ENCODE measurements at regions not wholly inside any gene's neighbourhood (a gene's known extent, or its start where the extent isn't known, plus 50 kb on each side); places are given as distances from the start of the nearest gene placed in this dataset.
"Not testable (repeated sequence)": the region's sequence is repeated elsewhere in the genome, so short reads cannot be mapped to it uniquely, and the experiment has no call there.

DNA sequence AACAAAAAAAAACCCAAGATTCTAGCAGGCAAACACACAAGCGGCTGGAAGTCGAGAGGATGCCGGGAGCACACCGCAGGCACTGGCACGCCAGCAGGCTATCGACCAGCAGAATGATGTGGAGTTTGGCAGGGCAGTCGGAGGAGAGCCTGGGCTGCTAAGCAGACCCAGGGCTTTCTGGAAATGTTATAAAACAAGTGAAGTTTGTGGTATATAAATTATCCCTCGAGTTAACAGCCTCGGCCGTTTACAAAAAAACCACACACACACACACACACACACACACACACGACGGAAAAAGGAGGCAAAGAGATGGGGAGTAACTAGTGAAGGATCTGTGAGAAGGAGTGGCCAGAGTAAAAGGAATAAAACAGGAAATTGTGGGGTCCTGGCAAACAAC, 87.2 kb upstream of the IVNS1ABP start:
- no peak for DNase-seq (ENCODE audit: low read depth in 2 of 2)

DNA sequence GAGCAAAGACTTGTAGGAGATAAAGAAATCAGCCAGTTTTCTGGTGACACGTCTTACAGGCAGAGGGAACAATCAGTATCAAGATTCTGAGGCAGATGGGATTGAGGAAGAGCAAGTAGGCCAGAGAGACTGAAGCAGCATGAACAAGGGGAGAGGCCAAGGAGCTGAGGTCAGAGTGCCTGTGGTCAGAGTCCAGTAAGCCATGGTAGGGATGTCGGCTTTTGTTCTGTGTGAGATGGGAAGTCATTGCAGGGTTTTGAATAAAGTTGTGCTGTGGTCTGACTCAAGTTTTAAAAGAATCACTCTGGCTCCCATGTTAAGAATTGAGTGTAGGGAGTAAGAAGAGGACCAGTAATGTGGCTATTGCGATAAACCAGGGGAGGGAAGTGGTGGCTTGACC, 85.9 kb upstream of the IVNS1ABP start:
- no peak for DNase-seq (ENCODE audit: low read depth in 2 of 2)

DNA sequence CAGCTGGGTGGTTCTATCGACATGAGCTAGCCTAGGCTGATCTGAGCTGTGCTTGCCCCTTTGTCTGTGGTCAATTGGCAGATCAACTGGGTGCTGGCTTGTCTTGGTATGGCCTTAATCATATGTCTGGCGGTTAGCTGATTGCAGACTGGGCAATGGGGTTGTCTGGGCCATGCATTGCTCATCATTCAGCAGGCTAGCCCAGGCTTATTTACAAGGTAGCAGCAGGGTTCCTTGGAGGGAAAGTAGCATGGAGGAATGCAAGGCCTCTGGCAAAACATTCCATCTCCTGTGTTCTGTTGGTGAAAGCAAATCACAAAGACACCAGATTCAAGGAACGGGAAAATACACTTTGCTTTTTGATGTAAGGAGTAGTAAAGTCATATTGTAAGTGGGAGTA, 84.0 kb upstream of the IVNS1ABP start:
- no peak for DNase-seq (ENCODE audit: low read depth in 2 of 2)

DNA sequence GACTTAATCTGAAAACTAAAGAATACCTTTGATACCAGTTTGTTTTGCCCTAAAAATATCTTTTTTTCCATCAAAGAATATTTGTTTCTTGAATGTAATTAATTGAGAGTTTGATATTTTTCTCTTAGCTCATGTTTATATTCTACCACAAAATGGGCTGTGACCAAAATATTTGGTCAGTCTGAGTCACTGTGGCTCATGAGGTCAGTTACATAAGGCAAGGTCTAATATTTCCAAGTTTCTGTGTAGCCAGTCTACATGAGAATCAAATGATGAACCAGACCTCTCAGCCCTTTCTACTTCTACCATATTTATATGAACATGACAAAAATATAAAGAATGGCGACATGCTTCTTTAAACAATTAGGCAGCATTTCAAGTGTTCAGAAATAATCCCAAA, 83.0 kb upstream of the IVNS1ABP start:
- DNase-seq (ENCODE audit: low read depth in 2 of 2): no peak

DNA sequence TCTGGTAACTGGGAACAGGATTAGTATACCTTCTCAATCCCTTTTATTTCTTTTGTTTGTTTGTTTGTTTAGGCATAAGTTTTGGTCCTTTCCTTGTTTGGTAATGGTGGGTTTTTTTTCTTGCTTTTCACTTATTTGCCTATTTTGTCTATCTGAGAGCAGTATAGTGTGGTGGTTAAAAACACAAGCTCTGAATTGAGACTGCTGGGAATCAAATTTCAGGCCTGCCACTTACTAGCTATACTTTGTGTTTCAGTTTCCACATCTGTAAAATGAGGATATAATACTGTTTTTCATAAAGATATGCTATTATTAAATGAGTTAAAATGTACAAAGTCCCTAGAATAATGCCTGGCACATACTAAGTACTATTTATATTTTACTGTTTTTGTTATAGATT, 81.6 kb upstream of the IVNS1ABP start:
- no peak for DNase-seq (ENCODE audit: low read depth in 2 of 2)

DNA sequence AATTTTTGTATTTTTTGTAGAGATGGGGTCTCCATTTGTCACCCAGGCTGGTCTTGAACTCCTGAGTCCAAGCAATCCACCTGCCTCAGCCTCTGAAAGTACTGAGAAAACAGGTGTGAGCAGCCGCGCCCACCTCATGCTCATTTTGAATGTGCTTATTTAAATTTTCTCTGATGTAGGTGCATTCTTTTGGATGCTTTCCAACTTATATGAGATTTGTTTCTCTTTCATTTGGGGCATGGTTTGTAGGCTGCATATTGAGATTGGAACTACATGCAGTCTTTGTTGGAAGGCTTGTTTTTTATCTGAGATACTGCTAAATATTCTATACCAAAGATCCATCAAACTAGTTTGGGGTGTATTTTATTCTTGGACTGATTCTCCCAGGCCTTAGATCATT, 81.0 kb upstream of the IVNS1ABP start:
- no peak for DNase-seq (ENCODE audit: low read depth in 2 of 2)

DNA sequence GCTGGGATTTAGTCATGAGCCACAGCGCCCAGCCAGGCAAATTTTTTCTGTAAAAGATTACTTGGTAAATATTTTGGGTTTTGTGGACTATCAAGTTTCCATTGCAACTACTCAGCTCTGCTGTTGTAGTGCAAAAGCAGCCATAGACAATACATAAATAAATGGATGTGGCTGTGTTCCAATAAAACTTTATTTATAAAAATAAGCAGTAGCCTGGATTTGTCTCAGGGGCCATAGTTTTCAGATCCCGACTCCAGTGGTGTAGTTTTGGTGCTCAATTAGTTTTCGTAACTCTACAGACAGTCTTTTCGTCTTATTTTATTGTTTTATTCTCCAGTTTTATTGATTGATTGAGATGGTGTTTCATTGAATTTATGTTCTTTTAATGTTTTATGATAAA, 80.1 kb upstream of the IVNS1ABP start:
- no peak for DNase-seq (ENCODE audit: low read depth in 2 of 2)

DNA sequence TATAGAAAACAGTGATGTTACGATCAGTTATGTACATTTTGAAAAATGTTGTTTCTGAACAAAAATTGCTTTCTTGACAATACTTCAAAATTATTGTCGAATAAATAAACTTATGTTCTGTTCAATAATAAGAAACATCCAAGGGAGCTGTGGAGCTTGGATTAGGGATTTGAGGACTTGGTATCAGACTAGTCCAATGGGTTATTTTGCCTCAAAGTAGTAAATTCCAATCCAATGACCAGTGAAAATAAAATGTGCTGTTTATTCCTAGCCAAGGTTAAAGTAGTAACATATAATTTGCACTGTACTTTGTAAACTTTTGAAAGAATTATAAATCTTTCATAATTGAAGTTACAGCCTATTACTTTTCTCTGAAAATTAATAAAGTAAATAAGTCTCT, 79.1 kb upstream of the IVNS1ABP start:
- no peak for DNase-seq (ENCODE audit: low read depth in 2 of 2)

DNA sequence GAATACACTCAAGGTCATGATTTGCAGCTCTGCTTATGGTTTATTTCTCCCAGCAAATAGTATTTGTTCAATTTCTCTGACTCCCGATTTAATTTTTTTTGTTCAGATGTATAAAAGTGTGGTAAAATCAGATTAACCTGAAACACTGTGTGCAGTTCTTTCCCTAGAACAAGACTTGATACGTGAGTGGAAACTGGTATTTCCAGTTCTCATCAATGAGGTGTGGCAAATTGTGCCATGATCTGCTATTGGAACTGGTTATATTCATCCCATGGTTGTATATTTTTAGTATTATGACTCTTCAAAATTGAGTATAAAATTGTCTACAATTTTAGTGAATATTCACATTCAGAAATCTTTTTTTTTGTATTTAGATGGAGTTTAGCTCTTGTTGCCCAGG, 76.8 kb upstream of the IVNS1ABP start:
- DNase-seq (ENCODE audit: low read depth in 2 of 2): no peak

DNA sequence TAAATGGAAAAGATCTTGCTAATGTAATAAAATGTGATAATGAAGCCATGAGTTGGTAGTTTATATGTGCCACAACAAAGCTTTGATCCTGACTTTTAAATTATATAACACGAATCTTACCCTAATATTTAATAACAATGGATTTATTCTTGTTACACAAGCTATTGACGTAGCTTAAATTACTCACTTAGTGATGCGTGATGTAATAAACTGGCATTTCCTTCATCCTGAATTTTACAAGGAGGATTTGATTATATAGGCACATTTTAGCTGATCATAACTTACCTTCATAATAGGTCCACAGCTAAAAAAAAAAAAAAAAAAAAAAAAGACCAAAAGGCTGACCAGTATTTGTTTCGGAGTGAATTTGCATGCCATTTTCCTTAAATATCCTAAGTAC, 76.2 kb upstream of the IVNS1ABP start:
- no peak for DNase-seq (ENCODE audit: low read depth in 2 of 2)

DNA sequence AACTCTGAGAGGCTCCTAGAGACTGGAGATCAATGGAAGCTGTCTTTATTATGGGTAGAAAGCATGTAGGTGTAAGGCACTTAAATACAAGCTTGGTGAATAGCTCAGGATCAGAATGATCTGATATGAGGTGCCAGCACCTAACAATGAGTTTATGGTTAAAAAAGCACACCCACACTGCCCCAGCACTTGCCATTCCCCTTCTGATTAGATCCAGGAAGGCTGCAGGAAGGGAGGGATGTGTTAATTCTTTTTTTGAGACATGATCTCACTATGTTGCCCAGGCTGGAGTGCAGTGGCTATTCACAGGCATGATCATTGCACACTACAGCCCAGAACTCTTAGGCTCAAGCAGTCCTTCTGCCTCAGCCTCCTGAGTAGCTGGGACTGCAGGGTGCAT, 71.8 kb upstream of the IVNS1ABP start:
- DNase-seq (ENCODE audit: low read depth in 2 of 2): no peak

DNA sequence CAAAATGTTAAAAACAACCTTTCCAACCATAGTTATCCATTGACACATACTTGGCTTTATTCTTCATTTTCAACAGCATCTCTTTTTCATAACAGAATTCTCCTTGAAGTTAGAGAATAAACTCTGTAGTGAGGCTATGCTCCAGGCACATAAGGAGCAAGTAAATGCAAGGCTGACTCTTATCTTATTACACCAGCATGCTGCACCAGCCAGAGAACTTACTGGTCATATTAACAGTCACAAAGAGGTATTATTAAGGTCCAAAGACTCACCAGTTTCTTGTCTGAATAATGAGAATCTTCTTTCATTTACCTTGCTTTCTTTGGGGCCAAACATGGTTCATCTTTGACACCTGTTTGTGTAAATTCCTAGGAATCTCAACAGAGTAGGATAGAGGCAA, 71.3 kb upstream of the IVNS1ABP start:
- DNase-seq (ENCODE audit: low read depth in 2 of 2): no peak

DNA sequence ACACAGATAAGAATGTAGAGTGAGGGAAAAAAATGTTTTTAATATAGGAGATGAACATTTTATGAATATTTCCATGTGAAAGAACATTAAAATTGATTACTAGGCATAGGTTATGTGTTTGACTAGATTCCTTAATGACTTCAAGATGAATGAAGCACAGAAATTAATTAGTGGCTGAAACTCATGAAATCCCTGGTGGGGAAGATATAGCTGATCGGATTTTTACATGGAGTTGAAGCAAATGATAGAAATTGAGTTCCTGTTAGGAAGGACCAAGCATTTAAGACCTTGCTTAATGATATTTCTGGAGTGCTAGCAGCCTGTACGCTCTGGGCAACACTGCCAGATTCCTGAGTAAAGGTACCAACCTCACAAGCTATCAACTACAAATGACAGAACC, 68.9 kb upstream of the IVNS1ABP start:
- no peak for DNase-seq (ENCODE audit: low read depth in 2 of 2)

DNA sequence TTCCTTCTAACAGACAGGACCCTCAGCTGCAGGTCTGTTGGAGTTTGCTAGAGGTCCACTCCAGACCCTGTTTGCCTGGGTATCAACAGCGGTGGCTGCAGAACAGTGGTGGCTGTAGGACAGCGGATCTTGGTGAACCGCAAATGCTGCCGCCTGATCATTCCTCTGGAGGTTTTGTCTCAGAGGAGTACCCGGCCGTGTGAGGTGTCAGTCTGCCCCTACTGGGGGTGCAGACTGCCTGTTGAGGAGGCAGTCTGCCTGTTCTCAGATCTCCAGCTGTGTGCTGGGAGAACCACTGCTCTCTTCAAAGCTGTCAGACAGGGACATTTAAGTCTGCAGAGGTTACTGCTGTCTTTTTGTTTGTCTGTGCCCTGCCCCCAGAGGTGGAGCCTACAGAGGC, 66.8 kb upstream of the IVNS1ABP start:
- not testable (repeated sequence) for DNase-seq (ENCODE audit: low read depth in 2 of 2)

DNA sequence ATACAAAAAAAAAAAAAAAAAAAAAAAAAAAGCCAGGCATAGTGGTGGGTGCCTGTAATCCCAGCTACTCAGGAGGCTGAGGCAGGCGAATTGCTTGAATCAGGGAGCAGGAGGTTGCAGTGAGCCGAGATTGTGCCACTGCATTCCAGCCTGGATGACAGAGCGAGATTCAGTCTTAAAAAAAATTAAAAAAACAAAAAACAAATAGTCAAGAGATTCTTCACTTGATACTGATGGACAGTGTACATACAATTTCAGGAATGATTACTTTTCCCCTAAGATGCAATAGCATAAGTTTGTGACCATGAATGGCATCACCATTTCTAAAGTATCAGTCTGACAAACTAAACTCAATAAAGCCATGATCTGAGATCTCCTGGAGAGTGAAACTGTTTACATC, 60.8 kb upstream of the IVNS1ABP start:
- no peak for DNase-seq (ENCODE audit: low read depth in 2 of 2)

DNA sequence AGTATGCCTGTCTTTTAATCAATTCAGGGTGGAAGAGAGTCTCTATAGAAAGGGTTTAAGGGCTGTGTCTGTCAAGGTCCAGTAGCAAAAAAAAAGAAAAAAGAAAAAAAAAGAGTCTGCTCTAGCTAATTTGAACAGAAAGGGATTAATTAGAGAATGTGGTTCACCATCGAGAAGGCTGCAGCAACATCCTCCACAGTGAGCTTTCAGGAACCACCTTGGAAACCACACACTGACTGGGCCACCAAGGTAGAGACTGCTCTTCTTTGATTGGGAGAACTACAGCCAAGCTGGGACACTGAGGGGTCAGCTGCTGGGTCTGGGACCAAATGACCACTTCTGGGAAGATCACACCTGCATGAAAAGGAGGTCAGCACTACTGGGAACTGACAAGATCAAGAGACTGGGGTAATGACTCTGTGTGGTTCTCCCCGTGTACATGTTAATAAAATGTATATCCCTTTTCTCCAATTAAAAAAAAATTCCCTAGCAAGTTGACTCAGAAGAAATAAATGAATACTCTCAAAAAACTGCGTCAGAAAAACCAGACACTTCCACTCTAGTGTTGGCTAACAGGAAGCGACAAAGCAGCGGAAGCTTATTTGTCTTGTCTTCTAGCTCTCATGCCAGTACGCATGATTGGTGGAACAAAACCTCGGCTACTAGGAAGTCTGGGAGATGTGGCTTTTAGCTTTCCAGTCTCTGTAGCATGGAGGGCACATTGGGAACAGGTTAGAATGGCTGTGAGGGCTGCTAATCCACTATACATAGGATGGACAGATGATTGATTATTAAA, 60.0 kb upstream of the IVNS1ABP start:
- no peak for DNase-seq (ENCODE audit: low read depth in 2 of 2)

DNA sequence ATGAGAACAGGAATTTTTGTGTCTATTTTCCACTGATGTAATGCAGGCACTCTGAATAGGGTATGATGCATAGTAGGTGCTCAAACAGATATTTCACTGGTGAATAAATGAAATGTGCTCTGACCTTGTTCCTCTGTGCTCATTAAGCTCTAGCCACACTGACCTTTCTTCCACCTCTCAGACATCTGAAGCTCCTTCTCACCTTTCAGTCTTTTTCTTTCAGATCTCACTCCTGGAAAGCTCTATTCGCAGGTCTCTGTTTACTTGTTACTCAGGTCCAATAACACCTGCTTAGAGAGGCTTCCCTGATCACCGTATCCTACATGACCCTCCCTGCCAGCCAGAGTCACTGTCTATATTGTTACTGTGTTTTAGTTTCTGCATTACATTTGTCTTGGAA, 59.2 kb upstream of the IVNS1ABP start:
- DNase-seq (ENCODE audit: low read depth in 2 of 2): no peak

DNA sequence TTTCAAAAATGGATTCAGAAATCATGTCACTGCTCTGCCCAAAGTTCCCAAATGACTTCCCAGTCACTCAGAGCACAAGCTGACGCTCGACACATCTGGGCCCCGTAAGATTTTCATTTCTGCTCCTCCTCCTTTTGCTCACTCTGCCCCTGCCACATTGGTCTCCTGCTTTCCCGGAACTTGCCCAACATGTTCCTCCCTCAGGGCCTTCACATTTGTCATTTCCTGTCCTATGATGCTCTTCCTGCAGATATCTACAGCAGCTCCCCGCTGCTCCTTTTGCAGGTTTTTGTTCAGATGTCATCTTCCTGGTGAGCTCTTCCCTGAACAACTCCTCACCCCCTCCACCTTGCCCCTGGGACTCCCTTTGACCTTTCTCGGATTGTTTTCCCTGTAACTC, 58.5 kb upstream of the IVNS1ABP start:
- no peak for DNase-seq (ENCODE audit: low read depth in 2 of 2)

DNA sequence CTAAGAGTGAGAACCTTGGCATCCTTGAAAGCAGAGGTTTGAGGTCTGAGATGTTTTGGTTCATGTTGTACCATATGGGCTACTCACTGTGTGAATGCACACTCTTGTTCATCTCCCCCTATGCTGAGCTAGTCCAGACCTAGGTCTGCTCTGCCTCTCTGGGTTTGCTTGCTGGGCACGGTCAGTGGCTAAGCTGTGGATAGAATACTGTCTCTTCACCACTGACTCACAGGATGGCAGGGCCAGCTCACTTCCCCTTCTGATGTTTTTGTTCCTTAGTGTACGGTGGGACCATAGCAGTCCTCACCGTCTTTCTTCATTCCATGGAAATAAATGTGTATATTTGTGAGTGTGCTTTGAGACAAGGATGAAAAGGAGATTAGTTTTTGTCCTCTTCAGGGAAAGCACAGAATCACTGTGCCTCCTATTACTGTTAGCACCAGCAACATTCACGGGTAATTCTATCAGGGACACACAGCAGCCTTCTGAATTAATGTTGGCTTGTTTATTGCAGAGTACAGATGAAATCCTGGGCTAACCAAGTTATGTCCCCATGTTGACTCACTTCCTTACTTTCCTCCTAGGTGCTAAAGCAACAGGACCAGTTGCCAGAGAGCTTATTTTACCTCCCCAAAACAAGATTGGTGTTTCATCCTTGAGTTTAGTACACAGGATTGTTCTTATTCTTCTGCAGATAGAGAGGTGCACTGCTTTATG, 56.9 kb upstream of the IVNS1ABP start:
- no peak for DNase-seq (ENCODE audit: low read depth in 2 of 2)

DNA sequence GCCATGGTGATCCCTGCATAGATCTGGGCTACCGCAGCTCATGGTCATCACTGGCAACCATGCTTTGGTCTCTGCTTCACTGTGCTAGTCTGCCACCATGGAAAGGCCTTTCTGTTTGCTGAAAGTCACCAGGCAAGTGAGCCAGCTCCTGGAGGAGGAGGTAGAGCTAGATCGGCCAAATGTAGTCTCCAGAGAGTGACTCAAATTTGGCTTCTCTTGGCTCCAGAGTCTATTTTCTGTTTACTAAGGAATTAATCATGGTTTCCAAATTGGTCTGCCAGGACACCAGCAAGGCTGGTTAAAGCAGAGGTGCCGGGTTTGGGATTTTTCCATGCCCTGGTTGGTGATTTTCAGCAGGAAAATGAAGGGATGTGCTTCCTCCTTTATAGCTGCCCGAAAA, 52.7 kb upstream of the IVNS1ABP start:
- DNase-seq (ENCODE audit: low read depth in 2 of 2): no peak

DNA sequence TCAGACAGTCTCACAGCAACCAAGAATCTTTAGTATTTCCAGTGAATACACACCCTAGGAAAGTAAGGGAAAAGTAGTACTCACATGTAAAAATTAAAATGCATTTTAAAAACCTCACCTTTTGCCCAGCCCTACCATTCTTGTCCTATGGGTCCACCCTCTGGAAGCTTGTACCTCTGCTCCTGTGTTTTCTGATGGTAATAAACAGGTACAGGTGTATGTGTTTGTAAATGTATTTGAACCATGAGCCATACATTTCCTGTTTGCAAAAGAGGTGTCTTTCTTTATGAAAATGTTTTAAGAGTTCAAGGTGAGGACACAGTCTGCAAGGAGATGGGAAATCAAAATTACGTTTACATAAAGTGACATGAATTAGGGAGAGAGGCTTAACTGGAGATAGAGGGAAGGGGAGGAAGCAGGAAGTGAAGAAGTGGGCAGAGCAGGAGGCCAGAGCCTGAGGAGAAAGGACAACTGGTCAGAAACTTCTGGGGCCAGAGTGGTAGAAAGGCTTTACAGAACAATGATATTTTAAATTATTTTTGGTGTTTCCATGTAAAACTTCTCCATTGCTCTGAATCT, 52.0 kb upstream of the IVNS1ABP start:
- no peak for DNase-seq (ENCODE audit: low read depth in 2 of 2)

DNA sequence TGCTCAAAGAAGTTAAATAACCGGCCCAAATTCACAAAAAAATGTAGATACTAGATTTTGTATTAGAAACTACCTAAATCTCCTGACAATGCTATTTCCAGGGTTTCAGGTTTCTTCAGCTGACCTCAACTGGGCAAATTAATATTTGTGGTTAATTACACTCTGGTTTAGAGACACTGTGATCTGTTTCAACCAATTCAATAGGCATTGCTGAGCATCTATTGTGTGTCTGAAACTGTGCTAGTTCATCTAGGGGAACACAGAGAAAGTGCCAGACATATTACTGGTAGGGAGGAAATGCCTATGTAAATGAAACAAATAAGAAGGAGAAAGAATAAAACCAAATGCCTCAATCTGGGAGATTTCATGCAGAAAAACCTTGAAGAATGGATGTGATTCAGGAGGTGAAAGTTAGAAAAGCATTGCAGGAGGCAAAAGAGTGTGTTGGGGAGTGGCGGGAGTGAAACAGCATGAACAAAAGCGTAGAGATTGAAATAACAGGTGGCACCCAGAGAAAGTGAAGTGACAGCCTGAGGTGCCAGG, 51.3 kb upstream of the IVNS1ABP start:
- no peak for DNase-seq (ENCODE audit: low read depth in 2 of 2)

DNA sequence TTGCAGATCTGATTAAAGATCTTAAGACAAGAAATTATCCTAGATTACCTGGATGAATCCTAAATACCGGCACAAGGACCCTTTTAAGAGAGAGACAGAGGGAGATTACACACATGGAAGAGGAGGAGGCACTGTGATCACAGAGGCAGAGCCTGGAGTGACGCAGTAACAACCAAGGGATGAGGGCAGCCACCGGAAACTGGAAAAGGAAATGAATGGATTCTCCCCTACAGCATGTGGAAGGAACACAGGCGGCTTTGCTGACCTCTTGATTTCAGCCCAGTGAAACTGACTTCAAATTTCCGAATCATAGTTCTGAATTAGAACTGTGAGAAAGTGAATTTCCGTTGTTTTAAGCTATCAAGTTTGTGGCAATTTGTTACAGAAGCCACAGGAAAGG, 50.2 kb upstream of the IVNS1ABP start:
- DNase-seq (ENCODE audit: low read depth in 2 of 2): no peak

Measured in stimulated activated CD4-positive, alpha-beta T cell treated with anti-CD3 and anti-CD28 coated beads, Interleukin-1b, Interleukin-23, amount 100 ng/mL, for 1 hour (primary cell).